ENCODE measurements at regions not wholly inside any gene's neighbourhood (a gene's known extent, or its start where the extent isn't known, plus 50 kb on each side); places are given as distances from the start of the nearest gene placed in this dataset.

- no peak for TF ChIP-seq POLR2AphosphoS5 (IDR thresholded peaks at IDR 0.05)
- TF ChIP-seq CTCF (IDR thresholded peaks at IDR 0.05) = no peak
- no peaks in the 10 kb centered on the region for H3K4me1 ChIP-seq
- no peak overlapping the region for H3K27ac ChIP-seq
- DNase-seq (peak in 1 of 2 donors; percentile 69), ATAC-seq (ENCODE audit: low FRiP score in 2 of 2) (peak; percentile 23 to 46)
- peaks cover 0 to 4% (median 0%) of the 10 kb centered on the region in 4 donors for H3K9me3 ChIP-seq
- no peaks in the 10 kb centered on the region for H3K36me3 ChIP-seq
- no peak overlapping the region for H3K4me3 ChIP-seq
- no peaks in the 10 kb centered on the region for H3K27me3 ChIP-seq
- 81 to 84% methylated on average over 14 to 22 of the region's 22 CpGs for WGBS, 2 donors
Measured at GRCh38 chr3:86733257-86733656, 257.7 kb downstream of the VGLL3 start.

- DNase-seq (peak in 1 of 2 donors; percentile 71), ATAC-seq (ENCODE audit: low FRiP score in 2 of 2) (peak in 1 of 2 donors; percentile 37)
- Histone ChIP-seq H3K4me1 (no peaks in the 10 kb centered on the region), H3K4me3 (no peak overlapping the region), H3K36me3 (no peaks in the 10 kb centered on the region), H3K27ac (no peak overlapping the region), H3K9me3 (peaks cover 0 to 4% (median 0%) of the 10 kb centered on the region in 4 donors), H3K27me3 (no peaks in the 10 kb centered on the region)
- WGBS, 2 donors = 83 to 86% methylated on average over 1 to 13 of the region's 21 CpGs
- TF ChIP-seq CTCF (IDR thresholded peaks at IDR 0.05) (no peak), POLR2A (IDR thresholded peaks at IDR 0.05) (no peak), EP300 (IDR thresholded peaks at IDR 0.05) (no peak), POLR2AphosphoS5 (IDR thresholded peaks at IDR 0.05) (no peak)
Measured at GRCh38 chr3:86731501-86731901, 259.4 kb downstream of the VGLL3 start.

GRCh38 chr3:86723433-86723832 is 267.5 kb downstream of the VGLL3 start:
- Histone ChIP-seq H3K9me3 (no peaks in the 10 kb centered on the region), H3K27ac (no peak overlapping the region), H3K4me1 (no peaks in the 10 kb centered on the region), H3K27me3 (no peaks in the 10 kb centered on the region), H3K4me3 (no peak overlapping the region), H3K36me3 (no peaks in the 10 kb centered on the region)
- no peak for ATAC-seq (ENCODE audit: low FRiP score in 2 of 2)
- DNase-seq = no peak
- no peak for TF ChIP-seq POLR2A (IDR thresholded peaks at IDR 0.05)

GRCh38 chr3:86711634-86712033 is 279.3 kb downstream of the VGLL3 start:
- Histone ChIP-seq H3K4me1 (no peaks in the 10 kb centered on the region), H3K36me3 (no peaks in the 10 kb centered on the region), H3K27me3 (no peaks in the 10 kb centered on the region), H3K9me3 (no peaks in the 10 kb centered on the region), H3K27ac (no peak overlapping the region), H3K4me3 (no peak overlapping the region)
- WGBS, 2 donors = 77 to 80% methylated on average over 2 of the region's 2 CpGs
- DNase-seq (no peak), ATAC-seq (ENCODE audit: low FRiP score in 2 of 2) (no peak)
- no peak for TF ChIP-seq POLR2A (IDR thresholded peaks at IDR 0.05)
- no peak for TF ChIP-seq POLR2AphosphoS5 (IDR thresholded peaks at IDR 0.05)
- TF ChIP-seq EP300 (IDR thresholded peaks at IDR 0.05) = no peak
- no peak for TF ChIP-seq CTCF (IDR thresholded peaks at IDR 0.05)

- ATAC-seq (ENCODE audit: low FRiP score in 2 of 2) = no peak
- no peak overlapping the region for H3K27ac ChIP-seq
- 81 to 86% methylated on average over 4 to 7 of the region's 7 CpGs for WGBS, 2 donors
- H3K4me1 ChIP-seq = no peaks in the 10 kb centered on the region
- no peak for DNase-seq
- TF ChIP-seq CTCF (IDR thresholded peaks at IDR 0.05) = no peak
- no peak for TF ChIP-seq POLR2A (IDR thresholded peaks at IDR 0.05)
- no peak for TF ChIP-seq EP300 (IDR thresholded peaks at IDR 0.05)
- no peak for TF ChIP-seq POLR2AphosphoS5 (IDR thresholded peaks at IDR 0.05)
- no peaks in the 10 kb centered on the region for H3K27me3 ChIP-seq
- H3K4me3 ChIP-seq = no peak overlapping the region
- H3K36me3 ChIP-seq = no peaks in the 10 kb centered on the region
- H3K9me3 ChIP-seq = peaks cover 0 to 6% (median 0%) of the 10 kb centered on the region in 4 donors
Measured at GRCh38 chr3:86708893-86709292, 282.1 kb downstream of the VGLL3 start.
